ENCODE measurements at regions not wholly inside any gene's neighbourhood (a gene's known extent, or its start where the extent isn't known, plus 50 kb on each side); places are given as distances from the start of the nearest gene placed in this dataset.

- TF ChIP-seq CTCF (conservative IDR thresholded peaks at IDR 0.05 in 1 of 2, IDR thresholded peaks at IDR 0.05 in 1 of 2; ENCODE audit: extremely low read depth in 1 of 2, insufficient read depth in 1 of 2, low read depth in 1 of 2, low read length in 2 of 2) (no peak), EZH2 (IDR thresholded peaks at IDR 0.05; ENCODE audit: borderline replicate concordance, low read length) (no peak)
Measured at GRCh38 chr4:123924536-123924935, 527.9 kb downstream of the SPRY1 start.
